Left ventricle myocardium inferior (tissue), 1 donor: ENCODE measurements at regions not wholly inside any gene's neighbourhood (a gene's known extent, or its start where the extent isn't known, plus 50 kb on each side); places are given as distances from the start of the nearest gene placed in this dataset.
"Not testable (repeated sequence)": the region's sequence is repeated elsewhere in the genome, so short reads cannot be mapped to it uniquely, and the experiment has no call there.

Experiments
- DNase-seq: peaks from one replicate; pipeline ENCODE4 v3.0.0-alpha.2; 2020
- H3K27ac ChIP-seq: fragments of 200-600 bp; replicated peaks from 2 replicates; pipeline ENCODE4 v1.8.0; 2021
- H3K27me3 ChIP-seq: fragments of 200-600 bp; 2 replicates; pipeline ENCODE4 v1.8.0; 2021; ENCODE audit warnings: low read depth
- H3K36me3 ChIP-seq: fragments of 200-600 bp; 2 replicates; pipeline ENCODE4 v1.8.0; 2021
- H3K4me1 ChIP-seq: fragments of 200-600 bp; 2 replicates; pipeline ENCODE4 v1.8.0; 2021
- H3K4me3 ChIP-seq: fragments of 200-600 bp; 2 replicates; pipeline ENCODE4 v1.8.0; 2021; ENCODE audit warnings: mild to moderate bottlenecking, moderate library complexity
- H3K9me3 ChIP-seq: fragments of 200-600 bp; replicated peaks from 2 replicates; pipeline ENCODE4 v1.8.0; 2021
- intact Hi-C: fragments of 100-400 bp; cut with micrococcal nuclease; formaldehyde crosslinking; loops from one replicate; pipeline ENCODE4 v1.11.0; 2022
- TF ChIP-seq, protein P1 (sequence below): fragments of 200-600 bp; IDR thresholded peaks from 2 replicates; pipeline ENCODE4 v1.8.0; 2021; ENCODE audit warnings: antibody characterized with exemption, mild to moderate bottlenecking, borderline replicate concordance
- donor health status: DM: no; HTN: yes; CAD: no; lungs with severe emphysema.

DNA sequence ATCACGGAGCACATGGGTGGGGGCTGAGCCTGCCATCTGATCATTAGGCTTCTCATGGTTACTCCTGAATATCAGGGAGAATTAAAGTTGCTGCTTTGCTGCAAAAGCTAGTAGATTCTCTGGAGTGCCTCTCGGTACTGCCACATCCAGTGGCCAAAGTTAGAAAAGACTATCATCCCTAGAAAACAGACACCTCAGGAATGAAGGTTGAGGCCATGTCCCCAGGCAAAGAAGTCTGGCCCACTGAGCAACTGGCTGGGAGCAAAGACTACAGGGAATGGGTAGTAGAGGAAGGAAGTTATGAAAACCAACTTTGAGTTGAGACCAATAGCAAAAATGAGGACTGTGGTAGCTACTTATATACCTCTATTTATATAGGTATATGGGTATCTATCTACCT lies 258.7 kb downstream of the EFCAB11 start:
- Histone ChIP-seq H3K27ac (no peak overlapping the region), H3K27me3 (no peaks in the 10 kb centered on the region), H3K4me1 (peaks cover 2% of the 10 kb centered on the region), H3K9me3 (no peaks in the 10 kb centered on the region), H3K4me3 (no peak overlapping the region), H3K36me3 (no peaks in the 10 kb centered on the region)
- intact Hi-C loops, result no loop called here
- DNase-seq, result no peak
- TF ChIP-seq, protein P1, sequence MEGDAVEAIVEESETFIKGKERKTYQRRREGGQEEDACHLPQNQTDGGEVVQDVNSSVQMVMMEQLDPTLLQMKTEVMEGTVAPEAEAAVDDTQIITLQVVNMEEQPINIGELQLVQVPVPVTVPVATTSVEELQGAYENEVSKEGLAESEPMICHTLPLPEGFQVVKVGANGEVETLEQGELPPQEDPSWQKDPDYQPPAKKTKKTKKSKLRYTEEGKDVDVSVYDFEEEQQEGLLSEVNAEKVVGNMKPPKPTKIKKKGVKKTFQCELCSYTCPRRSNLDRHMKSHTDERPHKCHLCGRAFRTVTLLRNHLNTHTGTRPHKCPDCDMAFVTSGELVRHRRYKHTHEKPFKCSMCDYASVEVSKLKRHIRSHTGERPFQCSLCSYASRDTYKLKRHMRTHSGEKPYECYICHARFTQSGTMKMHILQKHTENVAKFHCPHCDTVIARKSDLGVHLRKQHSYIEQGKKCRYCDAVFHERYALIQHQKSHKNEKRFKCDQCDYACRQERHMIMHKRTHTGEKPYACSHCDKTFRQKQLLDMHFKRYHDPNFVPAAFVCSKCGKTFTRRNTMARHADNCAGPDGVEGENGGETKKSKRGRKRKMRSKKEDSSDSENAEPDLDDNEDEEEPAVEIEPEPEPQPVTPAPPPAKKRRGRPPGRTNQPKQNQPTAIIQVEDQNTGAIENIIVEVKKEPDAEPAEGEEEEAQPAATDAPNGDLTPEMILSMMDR, result no peak

DNA sequence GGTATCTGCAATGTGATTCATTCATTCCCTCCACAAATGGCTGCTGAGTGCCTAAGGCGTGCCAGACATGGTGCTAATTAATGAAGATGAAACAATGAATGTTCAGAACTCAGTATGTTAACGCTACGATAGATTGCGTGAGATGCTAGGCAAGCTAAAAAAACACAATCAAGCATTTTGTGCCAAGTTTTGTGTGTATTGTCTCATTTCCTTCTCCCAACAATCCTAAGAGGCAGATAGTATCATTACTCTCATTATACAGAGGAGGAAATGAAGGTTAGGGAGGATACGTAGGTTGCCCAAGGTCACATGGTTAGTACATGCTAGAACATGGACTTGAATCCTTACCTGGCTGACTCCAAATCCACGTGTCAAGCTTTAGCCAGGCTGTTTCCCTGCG lies 264.4 kb downstream of the EFCAB11 start:
- TF ChIP-seq, protein P1, result no peak
- Histone ChIP-seq H3K27me3 (no peaks in the 10 kb centered on the region), H3K4me1 (no peaks in the 10 kb centered on the region), H3K4me3 (no peak overlapping the region), H3K36me3 (no peaks in the 10 kb centered on the region), H3K27ac (no peak overlapping the region), H3K9me3 (no peaks in the 10 kb centered on the region)
- intact Hi-C loops, result no loop called here
- no peak for DNase-seq

DNA sequence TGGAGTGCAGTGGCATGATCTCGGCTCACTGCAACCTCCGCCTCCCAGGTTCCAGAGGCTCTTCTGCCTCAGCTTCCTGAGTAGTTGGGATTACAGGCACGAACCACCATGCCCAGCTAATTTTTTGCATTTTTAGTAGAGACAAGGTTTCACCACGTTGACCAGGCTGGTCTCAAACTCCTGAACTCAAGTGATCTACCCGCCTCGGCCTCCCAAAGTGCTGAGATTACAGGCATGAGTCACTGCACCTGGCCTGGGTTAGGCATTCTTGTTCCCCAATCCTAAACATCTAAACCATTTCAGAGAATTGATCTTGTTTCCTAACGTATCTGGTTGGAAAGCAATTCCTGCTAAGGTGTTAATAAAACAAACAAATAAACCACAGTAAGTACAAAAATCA lies 264.8 kb downstream of the EFCAB11 start:
- intact Hi-C loops, H3K36me3 ChIP-seq: not testable (repeated sequence)

DNA sequence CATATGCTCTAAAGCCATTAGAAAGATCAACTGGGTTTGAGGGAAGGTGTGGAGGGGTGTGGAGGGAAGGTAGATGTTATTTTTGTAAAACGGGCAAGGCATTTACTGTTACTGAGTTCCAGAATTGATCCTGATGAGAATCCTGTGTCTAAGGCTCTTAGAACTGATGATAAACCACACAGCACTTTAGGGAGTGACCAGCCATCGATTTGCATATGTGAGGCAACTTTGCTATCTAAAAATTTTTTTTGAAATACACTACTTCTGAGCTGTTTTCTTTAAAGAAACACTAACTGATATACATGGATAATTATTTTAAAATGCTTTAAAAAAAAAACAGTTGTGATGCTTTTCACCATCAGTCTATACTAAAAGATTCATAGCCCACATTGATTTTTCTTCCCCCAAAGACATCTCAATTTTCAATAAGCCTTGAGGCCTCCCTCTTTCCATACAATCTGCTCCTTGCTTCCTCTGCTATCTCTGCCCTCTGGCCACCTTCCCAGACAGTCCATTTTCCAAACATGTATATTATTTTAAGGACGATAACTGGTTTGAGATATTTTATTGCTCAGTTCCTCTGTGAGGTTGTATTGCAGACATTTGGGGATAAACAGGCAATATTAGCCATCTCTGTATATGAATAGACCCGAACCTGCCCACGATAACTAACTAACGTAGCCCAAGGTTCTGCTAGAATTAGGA lies 265.9 kb downstream of the EFCAB11 start:
- DNase-seq, result no peak
- intact Hi-C loops, result no loop called here
- Histone ChIP-seq H3K9me3 (peaks cover 5% of the 10 kb centered on the region), H3K27ac (no peak overlapping the region), H3K27me3 (no peaks in the 10 kb centered on the region), H3K4me3 (no peak overlapping the region), H3K4me1 (no peaks in the 10 kb centered on the region), H3K36me3 (no peaks in the 10 kb centered on the region)
- TF ChIP-seq, protein P1, result no peak

More for the DNA sequence above, 264.8 kb downstream of the EFCAB11 start:
- H3K9me3 ChIP-seq, H3K27me3 ChIP-seq, H3K4me1 ChIP-seq, H3K27ac ChIP-seq, DNase-seq, H3K4me3 ChIP-seq: not testable (repeated sequence)

DNA sequence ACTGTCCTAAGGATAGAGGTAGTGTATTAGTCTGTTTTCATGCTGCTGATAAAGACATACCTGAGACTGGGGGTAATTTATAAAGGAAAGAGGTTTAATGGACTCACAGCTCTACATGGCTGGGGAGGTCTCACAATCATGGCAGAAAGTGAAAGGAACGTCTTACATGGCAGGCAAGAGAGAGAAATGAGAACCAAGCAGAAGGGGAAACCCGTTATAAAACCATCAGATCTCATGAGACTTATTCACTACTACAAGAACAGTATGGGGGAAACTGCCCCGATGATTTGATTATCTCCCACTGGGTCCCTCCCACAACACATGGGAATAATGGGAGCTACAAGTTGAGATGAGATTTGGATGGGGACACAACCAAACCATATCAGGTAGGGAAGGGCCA lies 267.4 kb downstream of the EFCAB11 start:
- intact Hi-C loops, DNase-seq, H3K4me3 ChIP-seq, H3K36me3 ChIP-seq, H3K27ac ChIP-seq, H3K4me1 ChIP-seq, H3K9me3 ChIP-seq, H3K27me3 ChIP-seq: not testable (repeated sequence)

DNA sequence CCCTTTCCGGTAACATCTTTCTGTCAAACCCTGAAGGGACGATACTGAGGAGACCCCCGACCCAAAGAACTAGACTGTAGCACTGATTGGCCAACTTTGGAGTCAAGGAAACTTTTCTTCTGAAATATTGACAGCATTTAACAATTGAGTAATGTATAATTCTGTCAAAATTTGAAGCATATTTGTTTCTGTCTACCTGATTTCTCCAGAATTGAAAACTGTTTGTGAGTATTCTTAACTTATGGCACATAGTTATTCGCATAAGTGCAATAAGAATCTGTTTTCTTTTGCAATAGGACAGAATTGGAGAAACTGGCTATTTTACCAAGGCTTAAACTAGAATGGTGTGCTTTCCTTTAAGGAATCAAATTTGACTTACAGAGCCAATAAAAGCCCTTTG lies 267.1 kb upstream of the FOXN3 start:
- Histone ChIP-seq H3K4me1 (peaks cover under 1% of the 10 kb centered on the region), H3K36me3 (no peaks in the 10 kb centered on the region), H3K9me3 (peaks cover 9% of the 10 kb centered on the region), H3K4me3 (no peak overlapping the region), H3K27me3 (no peaks in the 10 kb centered on the region), H3K27ac (no peak overlapping the region)
- no peak for DNase-seq
- intact Hi-C loops, result no loop called here
- TF ChIP-seq, protein P1, result no peak
